Type B pancreatic cell (in vitro differentiated cells): ENCODE measurements at regions not wholly inside any gene's neighbourhood (a gene's known extent, or its start where the extent isn't known, plus 50 kb on each side); places are given as distances from the start of the nearest gene placed in this dataset.

Source experiments
- DNase-seq: peaks from one replicate; pipeline ENCODE4 v3.0.0; 2021; ENCODE audit warnings: mixed read lengths; ENCODE audit not compliant: unreplicated experiment; ENCODE audit errors: extremely low spot score
- H3K27ac Mint-ChIP-seq: 2 replicates; pipeline ENCODE4 v1.8.0; 2021; ENCODE audit warnings: mild to moderate bottlenecking, mixed read lengths
- H3K27me3 Mint-ChIP-seq: 2 replicates; pipeline ENCODE4 v1.8.0; 2021; ENCODE audit warnings: mixed read lengths
- H3K36me3 Mint-ChIP-seq: 2 replicates; pipeline ENCODE4 v1.8.0; 2021; ENCODE audit warnings: mixed read lengths
- H3K4me1 Mint-ChIP-seq: one replicate; pipeline ENCODE4 v1.8.0; 2021; ENCODE audit warnings: mixed read lengths; ENCODE audit not compliant: unreplicated experiment
- H3K4me3 Mint-ChIP-seq: 2 replicates; pipeline ENCODE4 v1.8.0; 2021; ENCODE audit warnings: mild to moderate bottlenecking, mixed read lengths
- H3K9me3 Mint-ChIP-seq: 2 replicates; pipeline ENCODE4 v1.8.0; 2021; ENCODE audit warnings: mixed read lengths
- TF ChIP-seq, protein P1 (sequence below): fragments of 200-600 bp; sonication (generic); conservative IDR thresholded peaks from 2 replicates; pipeline ENCODE4 v1.5.0; 2021; ENCODE audit warnings: antibody characterized with exemption, mild to moderate bottlenecking

DNA sequence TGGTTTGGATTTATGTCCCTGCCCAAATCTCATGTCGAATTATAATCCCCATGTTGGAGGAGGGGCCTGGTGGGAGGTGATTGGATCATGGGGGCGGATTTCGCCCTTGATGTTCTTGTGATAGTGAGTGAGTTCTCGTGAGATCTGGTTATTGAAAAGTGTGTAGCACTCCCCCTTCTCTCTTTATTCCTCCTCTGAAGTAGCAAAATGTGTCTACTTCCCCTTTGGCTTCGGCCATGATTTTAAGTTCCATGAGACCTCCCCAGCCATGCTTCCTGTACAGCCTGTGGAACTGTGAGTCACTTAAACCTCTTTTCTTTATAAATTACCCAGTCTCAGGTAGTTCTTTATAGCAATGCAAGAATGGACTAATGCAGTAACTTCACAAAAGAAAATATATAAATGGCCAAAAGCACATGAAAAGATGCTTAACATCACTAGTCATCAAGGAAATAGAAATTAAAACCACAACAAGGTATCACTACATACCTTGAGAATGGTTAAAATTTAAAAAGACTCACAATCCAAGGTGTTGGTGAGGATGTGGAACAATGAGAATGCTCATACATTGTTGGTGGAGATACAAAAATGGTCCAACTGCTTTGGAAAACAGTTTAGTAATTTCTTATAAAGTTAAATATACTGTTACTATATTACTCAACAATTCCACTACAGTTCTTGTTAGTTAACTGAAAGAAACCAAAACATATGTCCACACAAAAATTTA, 218.7 kb downstream of the SNX10 start:
- no peaks in the 10 kb centered on the region for H3K9me3 Mint-ChIP-seq
- no peaks in the 10 kb centered on the region for H3K36me3 Mint-ChIP-seq
- H3K27me3 Mint-ChIP-seq = peaks cover 14% of the 10 kb centered on the region
- no peak overlapping the region for H3K4me3 Mint-ChIP-seq
- H3K27ac Mint-ChIP-seq = no peak overlapping the region
- no peak for DNase-seq
- TF ChIP-seq, protein P1, sequence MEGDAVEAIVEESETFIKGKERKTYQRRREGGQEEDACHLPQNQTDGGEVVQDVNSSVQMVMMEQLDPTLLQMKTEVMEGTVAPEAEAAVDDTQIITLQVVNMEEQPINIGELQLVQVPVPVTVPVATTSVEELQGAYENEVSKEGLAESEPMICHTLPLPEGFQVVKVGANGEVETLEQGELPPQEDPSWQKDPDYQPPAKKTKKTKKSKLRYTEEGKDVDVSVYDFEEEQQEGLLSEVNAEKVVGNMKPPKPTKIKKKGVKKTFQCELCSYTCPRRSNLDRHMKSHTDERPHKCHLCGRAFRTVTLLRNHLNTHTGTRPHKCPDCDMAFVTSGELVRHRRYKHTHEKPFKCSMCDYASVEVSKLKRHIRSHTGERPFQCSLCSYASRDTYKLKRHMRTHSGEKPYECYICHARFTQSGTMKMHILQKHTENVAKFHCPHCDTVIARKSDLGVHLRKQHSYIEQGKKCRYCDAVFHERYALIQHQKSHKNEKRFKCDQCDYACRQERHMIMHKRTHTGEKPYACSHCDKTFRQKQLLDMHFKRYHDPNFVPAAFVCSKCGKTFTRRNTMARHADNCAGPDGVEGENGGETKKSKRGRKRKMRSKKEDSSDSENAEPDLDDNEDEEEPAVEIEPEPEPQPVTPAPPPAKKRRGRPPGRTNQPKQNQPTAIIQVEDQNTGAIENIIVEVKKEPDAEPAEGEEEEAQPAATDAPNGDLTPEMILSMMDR = no peak
- H3K4me1 Mint-ChIP-seq = peaks cover 13% of the 10 kb centered on the region

DNA sequence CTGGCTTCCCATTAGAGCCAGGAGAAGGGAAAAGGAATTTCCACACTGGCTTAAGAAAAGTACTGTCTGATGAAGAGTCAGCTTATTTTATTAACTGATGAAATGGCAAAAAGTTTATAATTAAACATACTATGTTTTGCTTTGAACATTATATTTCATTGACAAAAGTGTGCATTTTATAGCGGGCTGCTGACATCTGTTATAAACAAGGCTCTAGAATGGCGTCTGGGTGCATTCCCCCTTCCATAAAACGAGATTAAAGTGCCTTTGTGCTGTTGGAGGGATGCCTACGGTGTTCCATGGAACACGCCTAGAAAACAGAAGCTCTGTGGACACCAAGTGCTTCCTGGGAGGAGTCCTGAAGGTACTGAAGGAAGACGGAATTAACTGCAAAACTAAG, 220.2 kb downstream of the SNX10 start:
- H3K27me3 Mint-ChIP-seq = peaks cover 10% of the 10 kb centered on the region
- no peak overlapping the region for H3K27ac Mint-ChIP-seq
- TF ChIP-seq, protein P1 = no peak
- H3K4me3 Mint-ChIP-seq = no peak overlapping the region
- H3K36me3 Mint-ChIP-seq = no peaks in the 10 kb centered on the region
- peaks cover 13% of the 10 kb centered on the region for H3K4me1 Mint-ChIP-seq
- H3K9me3 Mint-ChIP-seq = no peaks in the 10 kb centered on the region
- no peak for DNase-seq

DNA sequence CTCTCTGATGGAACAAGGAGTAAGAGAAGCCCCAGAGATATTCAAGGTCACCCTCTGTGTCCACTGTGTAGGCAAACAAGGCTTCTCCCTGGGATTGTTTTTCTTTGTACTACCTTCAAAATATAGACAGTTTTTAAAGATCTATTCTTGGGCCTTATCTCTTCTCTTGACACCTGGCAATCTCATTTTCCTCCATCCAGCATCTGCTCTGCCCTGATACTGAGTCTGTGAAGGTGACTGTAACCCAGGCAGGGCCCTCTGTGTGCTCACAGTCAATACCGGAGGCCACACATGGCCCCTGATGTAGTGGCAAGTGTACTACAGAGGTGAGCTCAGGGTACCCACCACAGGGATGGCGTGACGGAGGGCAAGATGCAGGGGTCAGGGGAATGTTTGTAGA, 221.1 kb downstream of the SNX10 start:
- Mint-ChIP-seq H3K4me1 (peaks cover 8% of the 10 kb centered on the region), H3K36me3 (no peaks in the 10 kb centered on the region), H3K27ac (no peak overlapping the region), H3K4me3 (no peak overlapping the region), H3K27me3 (peaks cover 6% of the 10 kb centered on the region), H3K9me3 (no peaks in the 10 kb centered on the region)
- DNase-seq = no peak
- TF ChIP-seq, protein P1 = no peak

DNA sequence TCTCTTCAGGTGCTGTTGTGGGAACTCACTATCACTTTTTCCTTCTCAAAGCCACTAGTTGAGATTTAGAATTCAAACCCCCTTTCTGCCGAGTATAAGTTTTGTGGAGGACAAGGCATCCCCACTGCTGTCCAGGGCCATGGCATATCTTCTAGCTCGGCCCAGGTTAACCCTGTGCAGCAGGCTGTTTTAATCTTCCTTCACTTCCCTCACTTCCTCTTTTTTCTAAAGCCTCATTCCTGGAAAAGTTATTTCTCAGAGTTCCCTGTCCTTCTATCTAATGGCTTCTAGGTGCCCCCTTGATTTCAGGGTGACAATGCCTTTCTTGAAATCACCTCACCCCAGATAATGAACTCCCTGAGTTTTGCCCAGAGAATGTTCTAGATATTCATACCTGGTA, 222.3 kb downstream of the SNX10 start:
- no peak for DNase-seq
- Mint-ChIP-seq H3K27me3 (peaks cover 12% of the 10 kb centered on the region), H3K4me1 (peaks cover 2% of the 10 kb centered on the region), H3K9me3 (no peaks in the 10 kb centered on the region), H3K36me3 (no peaks in the 10 kb centered on the region), H3K4me3 (no peak overlapping the region), H3K27ac (no peak overlapping the region)
- TF ChIP-seq, protein P1 = no peak

DNA sequence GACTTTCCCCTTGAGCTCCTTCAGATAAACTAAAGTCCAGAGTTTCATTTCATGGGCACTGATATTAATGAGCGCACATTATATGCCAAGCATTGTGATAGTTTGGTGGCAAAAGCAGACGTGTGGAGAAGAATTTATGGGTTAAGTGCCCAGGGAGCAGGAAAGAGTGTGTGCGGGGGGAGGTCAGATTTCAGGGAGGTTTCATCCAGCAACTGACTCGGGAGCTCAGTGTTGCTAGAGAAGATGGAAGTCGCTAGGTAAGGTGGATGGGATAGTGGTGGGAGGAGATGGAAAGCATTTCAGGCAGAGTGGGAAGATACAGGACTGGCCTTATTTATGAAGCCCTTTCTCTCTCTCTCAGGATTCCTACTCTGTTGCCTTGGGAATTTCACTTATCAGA, 223.0 kb downstream of the SNX10 start:
- DNase-seq = no peak
- no peak overlapping the region for H3K4me3 Mint-ChIP-seq
- no peaks in the 10 kb centered on the region for H3K9me3 Mint-ChIP-seq
- no peak overlapping the region for H3K27ac Mint-ChIP-seq
- H3K27me3 Mint-ChIP-seq = peaks cover 16% of the 10 kb centered on the region
- no peaks in the 10 kb centered on the region for H3K36me3 Mint-ChIP-seq
- no peaks in the 10 kb centered on the region for H3K4me1 Mint-ChIP-seq
- TF ChIP-seq, protein P1 = no peak
